HG02610 (cell line): ENCODE measurements at regions not wholly inside any gene's neighbourhood (a gene's known extent, or its start where the extent isn't known, plus 50 kb on each side); places are given as distances from the start of the nearest gene placed in this dataset.

Source experiments
- ATAC-seq: cut with Tn5 transposase; IDR thresholded peaks from one replicate; pipeline ENCODE4 v1.9.1; 2021; ENCODE audit warnings: mild to moderate bottlenecking, moderate library complexity; ENCODE audit not compliant: unreplicated experiment

DNA sequence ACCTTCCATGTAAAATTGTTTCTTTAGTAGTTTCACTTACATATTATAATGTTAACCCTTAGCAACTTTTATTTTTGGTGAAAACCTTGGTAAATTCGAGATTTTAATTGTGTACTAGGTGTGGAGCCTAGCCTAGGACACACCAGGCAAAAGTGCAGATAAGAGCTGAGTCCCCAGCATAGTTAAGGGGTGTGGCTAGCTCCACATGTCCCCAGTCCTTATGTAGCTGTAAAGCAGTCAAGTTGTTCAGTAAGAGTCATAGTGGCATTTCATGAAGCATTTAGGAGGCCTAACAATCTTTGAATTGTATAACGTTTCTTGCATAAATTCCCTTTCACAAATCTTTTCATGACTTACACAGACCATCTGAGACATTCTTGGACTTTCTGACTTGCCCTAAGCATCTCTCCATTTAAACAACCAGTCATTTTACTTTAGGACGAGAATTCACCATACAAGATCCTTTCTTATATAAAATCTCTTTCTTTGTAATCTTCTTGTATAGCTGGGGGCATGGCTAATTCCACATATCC lies 53.8 kb upstream of the INHBA start:
- no peak for ATAC-seq

DNA sequence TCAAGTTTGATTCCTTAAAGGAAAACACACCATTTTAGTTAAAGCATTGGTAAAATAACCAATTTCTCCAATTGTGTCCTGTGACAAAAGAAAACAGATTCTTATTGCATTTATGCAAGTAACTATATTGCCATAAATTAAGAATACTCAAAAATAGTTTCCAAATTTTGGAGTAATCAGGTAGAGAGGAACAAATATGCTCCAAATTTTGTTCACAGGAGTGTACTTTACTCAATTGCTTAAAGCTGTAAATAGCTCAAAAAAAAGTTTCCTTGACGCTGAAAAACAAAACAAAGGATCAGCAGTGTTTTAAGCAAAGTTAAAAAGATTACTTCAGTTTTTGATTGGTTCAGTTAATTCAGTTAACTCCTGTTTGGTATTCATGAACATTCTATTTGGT lies 52.2 kb upstream of the INHBA start:
- ATAC-seq = no peak

DNA sequence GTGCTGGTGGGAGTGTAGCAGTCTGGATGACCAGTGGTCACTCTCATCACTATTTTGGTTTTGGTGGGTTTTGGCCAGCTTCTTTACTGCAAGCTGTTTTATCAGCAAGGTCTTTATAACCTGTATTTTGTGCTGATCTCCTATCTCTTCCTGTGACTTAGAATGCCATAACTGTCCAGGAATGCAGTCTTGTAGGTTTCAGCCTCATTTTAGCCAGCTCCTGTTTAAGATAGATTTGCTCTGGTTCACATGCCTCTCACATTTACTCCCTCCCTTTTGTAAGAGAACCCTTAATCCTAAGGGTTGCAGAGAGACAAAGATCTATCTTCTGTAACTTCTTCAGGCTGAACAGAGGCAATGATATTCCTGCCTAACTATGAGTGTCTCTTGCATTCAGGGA lies 51.2 kb upstream of the INHBA start:
- no peak for ATAC-seq
